Activated CD8-positive, alpha-beta T cell treated with anti-CD3 and anti-CD28 coated beads for 36 hours (primary cell): ENCODE measurements at regions not wholly inside any gene's neighbourhood (a gene's known extent, or its start where the extent isn't known, plus 50 kb on each side); places are given as distances from the start of the nearest gene placed in this dataset.

Source experiments
- ATAC-seq: fragments of 200-7000 bp; cut with Tn5 transposase; one replicate; pipeline ENCODE4 v1.10.0; 2021; ENCODE audit warnings: mild to moderate bottlenecking, moderate library complexity
- CTCF ChIA-PET: fragments of 350-600 bp; sonication (Branson Sonifier 250); formaldehyde crosslinking; loops from one replicate; lab custom pipeline; 2021; ENCODE audit warnings: antibody characterized with exemption; lab: Charles Lee
- POLR2A ChIA-PET: fragments of 350-600 bp; sonication (Branson Sonifier 250); formaldehyde crosslinking; loops from one replicate; lab custom pipeline; 2021; ENCODE audit warnings: antibody characterized with exemption; lab: Charles Lee
- DNase-seq: peaks from one replicate; pipeline ENCODE4 v3.0.0-alpha.2; 2020
- H3K27ac Mint-ChIP-seq: one replicate; pipeline ENCODE4 v1.8.0; 2021; ENCODE audit warnings: mild to moderate bottlenecking, mixed read lengths
- H3K27me3 Mint-ChIP-seq: one replicate; pipeline ENCODE4 v1.8.0; 2021; ENCODE audit warnings: mixed read lengths
- H3K36me3 Mint-ChIP-seq: one replicate; pipeline ENCODE4 v1.8.0; 2021; ENCODE audit warnings: low read depth, mixed read lengths
- H3K4me1 Mint-ChIP-seq: one replicate; pipeline ENCODE4 v1.8.0; 2021; ENCODE audit warnings: low read depth, mixed read lengths
- H3K4me3 Mint-ChIP-seq: one replicate; pipeline ENCODE4 v1.8.0; 2021; ENCODE audit warnings: mild to moderate bottlenecking, moderate library complexity, mixed read lengths
- H3K9me3 Mint-ChIP-seq: one replicate; pipeline ENCODE4 v1.8.0; 2021; ENCODE audit warnings: mixed read lengths
- intact Hi-C: fragments of 100-400 bp; cut with micrococcal nuclease; formaldehyde crosslinking; loops from one replicate; pipeline ENCODE4 v1.10.0; 2022
- TF ChIP-seq, protein P1 (sequence below): fragments of 200-600 bp; IDR thresholded peaks from one replicate; pipeline ENCODE4 v1.8.0; 2022; ENCODE audit warnings: antibody characterized with exemption, mild to moderate bottlenecking

DNA sequence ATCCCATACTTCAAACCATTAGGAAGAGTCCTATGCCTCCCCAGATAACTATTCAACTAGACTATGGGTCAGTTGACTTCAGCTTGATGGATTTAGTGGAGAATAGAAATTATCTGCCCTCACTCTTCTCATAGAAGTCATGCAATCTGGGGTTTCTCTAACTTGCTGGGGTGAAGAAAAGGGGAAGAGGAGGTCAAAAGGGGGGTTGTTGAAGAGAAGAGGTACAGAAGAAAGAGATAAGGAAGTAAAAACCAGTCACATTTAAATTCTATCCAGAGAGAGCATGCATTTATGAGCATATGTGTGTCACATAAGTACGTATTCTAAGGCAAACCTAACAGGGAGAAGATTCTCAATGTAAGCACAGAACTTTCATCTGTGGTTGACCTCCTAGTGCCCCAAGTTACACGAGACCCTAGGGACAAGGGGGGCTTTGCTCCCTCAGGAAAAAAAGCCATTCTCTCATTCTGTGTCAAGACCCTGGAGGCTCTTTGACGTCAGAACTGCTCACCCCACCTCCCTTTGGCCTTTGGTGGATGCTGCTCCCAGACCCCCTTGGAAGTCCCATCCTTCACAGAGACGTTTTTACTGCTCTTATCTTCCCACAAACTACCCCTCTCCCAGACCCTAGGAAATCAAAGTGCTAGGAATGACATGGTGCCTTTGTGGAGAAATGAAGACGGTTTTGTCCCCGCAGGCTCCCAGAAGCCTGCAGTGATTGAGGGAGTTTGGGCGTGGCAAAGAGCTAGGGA lies 236.8 kb upstream of the TNP1 start:
- H3K27me3 Mint-ChIP-seq = peaks cover 2% of the 10 kb centered on the region
- no peak for DNase-seq
- no peak overlapping the region for H3K27ac Mint-ChIP-seq
- CTCF ChIA-PET = interaction anchor here (0.7 kb wide), 1 partner anchor 8 kb away, joined by 3 read pairs; no protein-coding TSS in a partner anchor
- H3K36me3 Mint-ChIP-seq = no peaks in the 10 kb centered on the region
- TF ChIP-seq, protein P1, sequence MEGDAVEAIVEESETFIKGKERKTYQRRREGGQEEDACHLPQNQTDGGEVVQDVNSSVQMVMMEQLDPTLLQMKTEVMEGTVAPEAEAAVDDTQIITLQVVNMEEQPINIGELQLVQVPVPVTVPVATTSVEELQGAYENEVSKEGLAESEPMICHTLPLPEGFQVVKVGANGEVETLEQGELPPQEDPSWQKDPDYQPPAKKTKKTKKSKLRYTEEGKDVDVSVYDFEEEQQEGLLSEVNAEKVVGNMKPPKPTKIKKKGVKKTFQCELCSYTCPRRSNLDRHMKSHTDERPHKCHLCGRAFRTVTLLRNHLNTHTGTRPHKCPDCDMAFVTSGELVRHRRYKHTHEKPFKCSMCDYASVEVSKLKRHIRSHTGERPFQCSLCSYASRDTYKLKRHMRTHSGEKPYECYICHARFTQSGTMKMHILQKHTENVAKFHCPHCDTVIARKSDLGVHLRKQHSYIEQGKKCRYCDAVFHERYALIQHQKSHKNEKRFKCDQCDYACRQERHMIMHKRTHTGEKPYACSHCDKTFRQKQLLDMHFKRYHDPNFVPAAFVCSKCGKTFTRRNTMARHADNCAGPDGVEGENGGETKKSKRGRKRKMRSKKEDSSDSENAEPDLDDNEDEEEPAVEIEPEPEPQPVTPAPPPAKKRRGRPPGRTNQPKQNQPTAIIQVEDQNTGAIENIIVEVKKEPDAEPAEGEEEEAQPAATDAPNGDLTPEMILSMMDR = no peak
- intact Hi-C loops = no loop called here
- H3K4me3 Mint-ChIP-seq = no peak overlapping the region
- POLR2A ChIA-PET = no interaction called here
- ATAC-seq = no peak
- H3K4me1 Mint-ChIP-seq = peaks cover 10% of the 10 kb centered on the region
- H3K9me3 Mint-ChIP-seq = no peaks in the 10 kb centered on the region

- ATAC-seq = no peak
- intact Hi-C loops = no loop called here
- H3K4me3 Mint-ChIP-seq = no peak overlapping the region
- ChIA-PET POLR2A (no interaction called here), CTCF (interaction anchor here (0.7 kb wide), 1 partner anchor 9 kb away, joined by 3 read pairs; no protein-coding TSS in a partner anchor)
- H3K4me1 Mint-ChIP-seq = peaks cover 18% of the 10 kb centered on the region
- H3K27ac Mint-ChIP-seq = no peak overlapping the region
- H3K36me3 Mint-ChIP-seq = no peaks in the 10 kb centered on the region
- TF ChIP-seq, protein P1 = no peak
- no peak for DNase-seq
- no peaks in the 10 kb centered on the region for H3K27me3 Mint-ChIP-seq
- H3K9me3 Mint-ChIP-seq = no peaks in the 10 kb centered on the region
Measured at GRCh38 chr2:217095511-217096205, 235.8 kb upstream of the TNP1 start.

DNA sequence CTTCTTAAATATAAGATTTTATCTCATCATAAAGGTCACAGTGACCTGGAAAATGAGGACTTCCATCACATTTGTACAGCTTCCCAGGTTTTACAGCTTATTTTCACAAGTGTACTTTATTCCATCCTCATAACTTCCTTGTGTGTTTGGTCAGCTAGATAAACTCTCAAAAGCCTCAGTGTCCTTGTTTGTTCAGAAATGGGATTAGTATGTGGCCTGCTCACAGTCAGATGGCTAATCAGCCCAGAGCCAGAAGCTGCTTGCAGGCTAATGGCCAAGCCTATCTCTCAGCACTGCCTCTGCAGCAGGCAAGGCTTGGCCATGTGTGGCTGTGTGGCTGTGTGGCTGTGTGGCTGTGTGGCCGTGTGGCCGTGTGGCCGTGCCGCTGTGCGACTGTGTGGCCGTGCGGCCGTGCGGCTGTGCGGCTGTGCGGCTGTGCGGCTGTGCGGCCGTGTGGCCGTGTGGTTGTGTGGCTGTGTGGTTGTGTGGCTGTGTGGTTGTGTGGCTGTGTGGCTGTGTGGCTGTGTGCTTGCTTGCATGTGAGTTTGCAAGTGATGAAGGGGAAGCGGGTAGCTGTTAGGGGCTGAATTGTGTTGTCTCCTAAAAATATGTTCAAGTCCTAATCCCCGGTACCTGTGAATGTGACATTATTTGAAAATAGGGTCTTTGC lies 233.0 kb upstream of the TNP1 start:
- no peaks in the 10 kb centered on the region for H3K9me3 Mint-ChIP-seq
- TF ChIP-seq, protein P1 = no peak
- intact Hi-C loops = no loop called here
- H3K36me3 Mint-ChIP-seq = no peaks in the 10 kb centered on the region
- ATAC-seq (no peak), DNase-seq (no peak)
- CTCF ChIA-PET = interaction anchor here (0.8 kb wide), 1 partner anchor 8 kb away, joined by 4 read pairs; no protein-coding TSS in a partner anchor
- H3K27ac Mint-ChIP-seq = no peak overlapping the region
- H3K4me1 Mint-ChIP-seq = peaks cover 35% of the 10 kb centered on the region
- H3K4me3 Mint-ChIP-seq = no peak overlapping the region
- POLR2A ChIA-PET = no interaction called here
- H3K27me3 Mint-ChIP-seq = no peaks in the 10 kb centered on the region

DNA sequence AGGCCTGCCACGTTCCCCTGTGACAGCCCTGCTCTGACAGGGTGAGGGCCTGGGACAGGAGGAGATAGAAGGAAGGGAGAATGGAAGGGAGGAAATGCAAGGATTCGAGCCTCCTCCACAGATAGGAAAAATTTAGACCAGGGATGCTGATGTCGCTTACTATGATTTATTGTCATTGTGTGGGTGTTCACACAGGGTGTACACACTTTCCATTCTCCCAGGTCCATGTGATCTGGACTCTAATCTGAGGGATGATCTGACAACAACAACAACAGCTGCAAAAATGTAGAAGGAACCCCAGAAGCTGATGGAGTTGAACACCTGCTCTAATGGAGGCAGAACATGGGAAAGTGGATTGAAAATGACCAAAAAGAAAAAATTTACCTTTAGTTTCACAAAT lies 231.7 kb upstream of the TNP1 start:
- no peaks in the 10 kb centered on the region for H3K36me3 Mint-ChIP-seq
- no peaks in the 10 kb centered on the region for H3K9me3 Mint-ChIP-seq
- H3K27me3 Mint-ChIP-seq = no peaks in the 10 kb centered on the region
- no peak for DNase-seq
- CTCF ChIA-PET = no interaction called here
- no peak overlapping the region for H3K4me3 Mint-ChIP-seq
- peaks cover 44% of the 10 kb centered on the region for H3K4me1 Mint-ChIP-seq
- H3K27ac Mint-ChIP-seq = no peak overlapping the region
- TF ChIP-seq, protein P1 = no peak
- ATAC-seq = no peak
- POLR2A ChIA-PET = no interaction called here
- intact Hi-C loops = no loop called here
